ENCODE measurements at regions not wholly inside any gene's neighbourhood (a gene's known extent, or its start where the extent isn't known, plus 50 kb on each side); places are given as distances from the start of the nearest gene placed in this dataset.
A peak's percentile ranks its signal among the peaks of the same experiment; 100 is the strongest.

DNA sequence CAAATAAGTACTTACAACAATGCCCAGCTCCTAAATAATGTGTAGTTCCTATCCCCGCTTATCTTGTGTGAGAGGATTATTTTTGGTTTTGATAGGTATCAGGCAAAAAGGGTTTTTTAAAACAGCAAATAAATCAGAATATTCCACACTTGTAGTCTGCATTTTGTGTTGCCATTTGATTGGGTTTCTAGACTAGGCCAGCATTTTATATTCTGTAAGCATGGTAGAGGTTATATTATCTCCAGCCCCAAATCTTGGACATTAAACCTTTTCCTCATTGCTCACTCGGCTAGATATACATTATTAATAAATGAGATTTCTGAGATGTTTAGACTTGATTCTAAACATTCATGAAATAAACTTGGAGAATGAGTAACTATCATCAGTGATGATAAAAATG is 165.7 kb upstream of the C1orf21 start:
- H3K36me3 ChIP-seq = no peaks in the 10 kb centered on the region
- TF ChIP-seq EP300 (IDR thresholded peaks at IDR 0.05; ENCODE audit: low read depth) (no peak), POLR2A (IDR thresholded peaks at IDR 0.05) (no peak), CTCF (IDR thresholded peaks at IDR 0.05) (no peak), POLR2AphosphoS5 (IDR thresholded peaks at IDR 0.05) (no peak)
- no peak overlapping the region for H3K27ac ChIP-seq
- H3K9me3 ChIP-seq = no peaks in the 10 kb centered on the region
- H3K4me3 ChIP-seq = no peak overlapping the region
- in situ Hi-C loops (cut with MboI; ENCODE audit: low pct_ligation_motif_present in 1 of 4, low pct_unique_long_range_greater_than_20kb in 1 of 4, low sequenced_read_pairs in 3 of 4) (loop anchor here (5.0 to 25.0 kb wide), 4 partner anchors 134 to 441 kb away; no protein-coding TSS in a partner anchor), intact Hi-C loops (cut with DNase I; ENCODE audit: low total_unique reads) (loop anchor here (10.0 kb wide), 1 partner anchor 146 kb away; no protein-coding TSS in a partner anchor)
- 69 to 87% methylated on average over 2 of the region's 2 CpGs for WGBS, 2 donors (ENCODE audit: low coverage in 1 of 2)
- peaks cover 0 to 4% (median 0%) of the 10 kb centered on the region in 4 donors for H3K4me1 ChIP-seq
- DNase-seq = no peak
- no peaks in the 10 kb centered on the region for H3K27me3 ChIP-seq

- Histone ChIP-seq H3K4me3 (no peak overlapping the region), H3K27me3 (no peaks in the 10 kb centered on the region), H3K36me3 (no peaks in the 10 kb centered on the region), H3K27ac (no peak overlapping the region), H3K4me1 (peaks cover 0 to 4% (median 0%) of the 10 kb centered on the region in 4 donors), H3K9me3 (no peaks in the 10 kb centered on the region)
- 27 to 30% methylated on average over 8 to 9 of the region's 9 CpGs for WGBS, 2 donors (ENCODE audit: low coverage in 1 of 2)
- DNase-seq = peak; percentile 59
- TF ChIP-seq POLR2AphosphoS5 (IDR thresholded peaks at IDR 0.05) (no peak), EP300 (IDR thresholded peaks at IDR 0.05; ENCODE audit: low read depth) (no peak), CTCF (IDR thresholded peaks at IDR 0.05) (peak; percentile 88 to 94 (median 93))
- in situ Hi-C loops (cut with MboI; ENCODE audit: low pct_ligation_motif_present in 1 of 4, low pct_unique_long_range_greater_than_20kb in 1 of 4, low sequenced_read_pairs in 3 of 4) (loop anchor here (5.0 to 25.0 kb wide), 4 partner anchors 135 to 440 kb away; no protein-coding TSS in a partner anchor), intact Hi-C loops (cut with DNase I; ENCODE audit: low total_unique reads) (loop anchor here (10.0 kb wide), 1 partner anchor 148 kb away; no protein-coding TSS in a partner anchor)
Observed at GRCh38 chr1:184222652-184223052, 164.2 kb upstream of the C1orf21 start.

- in situ Hi-C loops (cut with MboI; ENCODE audit: low pct_ligation_motif_present in 1 of 4, low pct_unique_long_range_greater_than_20kb in 1 of 4, low sequenced_read_pairs in 3 of 4) (loop anchor here (5.0 to 25.0 kb wide), 4 partner anchors 136 to 439 kb away; no protein-coding TSS in a partner anchor), intact Hi-C loops (cut with DNase I; ENCODE audit: low total_unique reads) (loop anchor here (10.0 kb wide), 1 partner anchor 148 kb away; no protein-coding TSS in a partner anchor)
- H3K27ac ChIP-seq = no peak overlapping the region
- TF ChIP-seq CTCF (IDR thresholded peaks at IDR 0.05) (no peak), EP300 (IDR thresholded peaks at IDR 0.05; ENCODE audit: low read depth) (no peak), POLR2AphosphoS5 (IDR thresholded peaks at IDR 0.05) (no peak), POLR2A (IDR thresholded peaks at IDR 0.05) (no peak)
- no peak overlapping the region for H3K4me3 ChIP-seq
- H3K4me1 ChIP-seq = peaks cover 0 to 4% (median 0%) of the 10 kb centered on the region in 4 donors
- no peaks in the 10 kb centered on the region for H3K36me3 ChIP-seq
- WGBS, 2 donors (ENCODE audit: low coverage in 1 of 2) = 80 to 89% methylated on average over 2 to 11 of the region's 11 CpGs
- H3K27me3 ChIP-seq = no peaks in the 10 kb centered on the region
- no peaks in the 10 kb centered on the region for H3K9me3 ChIP-seq
- no peak for DNase-seq
Observed at GRCh38 chr1:184223216-184223615, 163.6 kb upstream of the C1orf21 start.

GRCh38 chr1:184225283-184226099 is 161.3 kb upstream of the C1orf21 start:
- H3K36me3 ChIP-seq = no peaks in the 10 kb centered on the region
- H3K4me3 ChIP-seq = no peak overlapping the region
- no peak for DNase-seq
- H3K27me3 ChIP-seq = no peaks in the 10 kb centered on the region
- 91 to 100% methylated on average over 4 to 23 of the region's 23 CpGs for WGBS, 2 donors (ENCODE audit: low coverage in 1 of 2)
- in situ Hi-C loops (cut with MboI; ENCODE audit: low pct_ligation_motif_present in 1 of 4, low pct_unique_long_range_greater_than_20kb in 1 of 4, low sequenced_read_pairs in 3 of 4) = loop anchor here in 2 of 4 donors (10.0 to 25.0 kb wide), 2 partner anchors 141 to 437 kb away; no protein-coding TSS in a partner anchor
- no peaks in the 10 kb centered on the region for H3K9me3 ChIP-seq
- peaks cover 0 to 4% (median 0%) of the 10 kb centered on the region in 4 donors for H3K4me1 ChIP-seq
- H3K27ac ChIP-seq = no peak overlapping the region
- TF ChIP-seq EP300 (IDR thresholded peaks at IDR 0.05; ENCODE audit: low read depth) = no peak
- TF ChIP-seq POLR2AphosphoS5 (IDR thresholded peaks at IDR 0.05) = no peak
- TF ChIP-seq CTCF (IDR thresholded peaks at IDR 0.05) = no peak
- TF ChIP-seq POLR2A (IDR thresholded peaks at IDR 0.05) = no peak
- intact Hi-C loops (cut with DNase I; ENCODE audit: low total_unique reads) = loop anchor here (5.0 to 10.0 kb wide), 2 partner anchors 151 to 447 kb away; no protein-coding TSS in a partner anchor
